ENCODE measurements at regions not wholly inside any gene's neighbourhood (a gene's known extent, or its start where the extent isn't known, plus 50 kb on each side); places are given as distances from the start of the nearest gene placed in this dataset.

- no peak for FAIRE-seq
Observed at GRCh38 chr10:109475711-109476421, 447.4 kb downstream of the XPNPEP1 start.

- FAIRE-seq = no peak
Observed at GRCh38 chr10:109474812-109475211, 448.5 kb downstream of the XPNPEP1 start.

GRCh38 chr10:109474261-109474660 lies 449.1 kb downstream of the XPNPEP1 start:
- no peak for FAIRE-seq

DNA sequence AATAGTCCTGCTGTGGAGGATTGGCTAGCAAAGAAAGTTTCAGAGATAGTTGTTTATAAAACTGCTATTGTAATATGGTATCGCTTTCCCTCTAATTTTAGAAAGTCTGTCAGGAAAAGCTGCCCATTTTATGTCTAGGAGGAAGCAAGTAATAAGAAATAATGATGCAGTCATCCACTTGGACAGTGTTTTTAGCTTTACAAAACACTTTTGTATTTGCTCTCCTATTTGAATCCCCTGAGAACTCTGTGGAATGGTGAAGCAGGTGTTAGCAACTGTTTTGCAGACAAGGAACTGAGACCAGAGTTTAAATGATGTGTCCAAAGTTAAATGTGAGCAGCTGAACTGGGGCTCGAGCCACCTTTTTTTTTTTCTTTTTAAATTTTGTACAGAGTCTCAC lies 455.8 kb downstream of the XPNPEP1 start:
- FAIRE-seq = no peak

DNA sequence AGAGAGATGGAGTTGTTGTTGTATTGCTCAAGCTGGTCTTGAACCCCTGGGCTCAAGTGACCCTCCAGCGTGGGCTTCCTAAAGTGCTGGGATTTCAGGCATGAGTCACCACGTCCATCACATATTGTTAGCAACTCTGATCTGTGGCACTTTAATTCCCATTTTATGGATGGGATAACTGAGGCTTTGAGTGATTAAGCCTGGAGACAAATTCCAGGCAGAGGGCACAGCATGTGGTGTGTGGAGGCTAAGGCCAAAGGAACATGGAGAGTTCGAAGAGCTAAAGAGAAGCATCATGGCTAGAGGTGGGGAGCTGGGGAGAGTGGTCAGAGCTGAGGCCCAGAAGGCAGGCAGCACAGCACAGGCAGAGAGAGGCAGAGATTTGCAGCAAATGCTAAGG lies 458.4 kb downstream of the XPNPEP1 start:
- no peak for FAIRE-seq

GRCh38 chr10:109457302-109457638 lies 466.0 kb downstream of the XPNPEP1 start:
- FAIRE-seq = no peak

DNA sequence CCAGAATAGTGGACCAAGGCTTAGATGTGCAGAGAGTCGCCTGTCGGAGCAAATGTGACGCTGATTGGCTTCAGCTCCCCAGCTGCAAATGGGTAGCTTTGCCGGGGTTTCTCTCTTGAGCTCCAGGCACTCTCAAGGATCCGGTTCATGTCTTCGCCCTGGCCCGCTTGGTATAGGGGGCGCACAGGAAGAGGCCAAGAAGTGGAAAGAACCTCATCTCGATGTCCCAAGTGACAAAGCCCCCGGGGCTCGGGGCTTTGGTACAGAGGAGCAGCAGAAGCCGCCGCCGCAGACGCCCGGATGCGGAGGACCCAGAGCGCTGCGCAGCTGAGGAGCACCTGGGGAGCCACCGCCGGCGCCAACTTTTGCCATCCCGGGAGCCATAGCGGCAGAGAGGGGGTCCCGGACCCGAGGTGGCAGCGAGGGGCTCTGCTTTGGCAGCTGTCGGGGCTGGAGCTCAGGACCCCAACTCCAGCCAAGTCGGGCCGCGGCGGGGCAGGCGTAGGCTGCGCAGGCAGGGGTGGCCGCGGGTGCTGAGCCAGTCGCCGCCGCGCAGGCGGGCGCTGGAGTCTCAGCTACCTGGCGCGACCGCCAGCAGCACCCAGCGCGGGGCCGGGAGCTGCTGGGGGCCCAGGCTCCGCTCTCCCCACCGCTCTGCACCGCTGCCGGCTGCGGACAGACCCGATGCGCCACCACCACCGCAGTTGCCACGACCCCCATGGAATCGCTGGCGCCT lies 466.6 kb downstream of the XPNPEP1 start:
- no peak for FAIRE-seq

- FAIRE-seq = no peak
Observed at GRCh38 chr10:109454691-109455090, 468.6 kb downstream of the XPNPEP1 start.

GRCh38 chr10:109451879-109452278 lies 471.4 kb downstream of the XPNPEP1 start:
- FAIRE-seq = no peak

DNA sequence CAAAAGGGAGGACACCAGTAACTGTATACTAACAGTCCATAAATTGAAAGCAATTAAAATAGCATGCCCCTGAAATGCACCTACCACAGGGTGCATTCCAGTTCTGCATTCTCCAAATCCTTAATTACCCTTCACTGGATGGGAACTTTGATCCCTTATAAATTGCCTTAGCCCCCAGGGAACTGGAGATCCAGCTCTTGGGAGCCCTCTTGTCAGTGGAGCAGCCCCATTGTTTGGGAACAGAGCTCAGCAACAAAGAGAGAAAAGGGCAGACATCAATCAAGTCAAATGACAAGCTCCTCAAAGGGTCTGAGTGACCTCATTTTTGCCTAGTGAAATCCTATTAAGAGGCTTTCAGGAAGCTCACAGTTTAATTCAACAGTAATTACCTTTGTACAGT lies 472.6 kb downstream of the XPNPEP1 start:
- no peak for FAIRE-seq

GRCh38 chr10:109433434-109433833 lies 489.9 kb downstream of the XPNPEP1 start:
- FAIRE-seq = no peak

GRCh38 chr10:109432281-109432680 lies 491.0 kb downstream of the XPNPEP1 start:
- FAIRE-seq = no peak

DNA sequence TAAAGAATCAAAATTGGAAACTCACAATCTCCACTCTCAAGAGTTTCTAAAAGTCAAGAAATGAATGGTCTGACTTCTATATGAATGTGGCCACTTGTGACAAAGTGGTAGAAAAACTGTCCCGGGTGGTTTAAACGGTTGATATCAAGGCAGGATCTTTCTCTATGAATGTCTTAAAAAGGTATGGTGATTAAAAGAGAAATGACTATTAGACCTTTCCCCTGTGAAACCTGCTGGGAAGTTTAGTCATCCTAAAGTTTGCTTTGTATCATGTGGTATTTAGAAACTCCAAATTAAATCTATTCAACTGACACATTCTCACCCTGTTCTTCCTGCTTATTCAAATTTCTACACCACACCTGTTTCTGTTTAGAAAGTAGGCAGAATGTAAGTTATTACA lies 492.5 kb downstream of the XPNPEP1 start:
- FAIRE-seq = no peak

- FAIRE-seq = no peak
Observed at GRCh38 chr10:109430043-109430760, 493.1 kb downstream of the XPNPEP1 start.

DNA sequence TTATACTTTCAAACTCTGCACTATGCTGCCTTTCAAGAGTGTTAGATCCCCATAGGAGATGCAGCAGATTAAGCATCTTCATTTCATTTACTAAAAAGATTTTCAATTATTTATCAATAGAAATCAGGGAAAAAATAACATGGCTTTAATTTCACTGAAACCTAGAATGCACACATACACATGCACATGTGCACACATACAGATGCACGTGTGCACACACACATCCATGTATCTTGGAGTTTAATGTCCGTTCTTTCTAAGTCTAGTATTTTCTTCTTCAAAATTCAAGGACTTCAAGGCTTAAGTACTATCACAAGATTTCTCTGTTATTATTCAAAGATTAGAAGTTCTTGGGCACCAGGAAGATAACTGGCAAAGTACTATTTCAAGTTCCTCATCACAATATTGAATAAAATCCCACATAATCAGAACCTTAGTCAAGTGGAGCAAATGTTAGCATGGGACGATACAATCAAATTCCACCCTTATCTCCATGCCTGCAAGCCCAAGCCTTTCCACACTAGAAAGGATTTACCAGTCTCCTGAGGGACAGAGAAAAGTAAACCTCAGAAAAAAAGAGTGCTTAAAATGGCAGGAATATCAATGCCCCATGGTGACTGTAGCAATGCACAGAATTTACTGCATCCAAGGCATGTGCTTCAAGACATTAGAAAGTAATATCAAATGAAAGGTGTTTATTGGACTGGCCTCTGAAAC lies 494.4 kb downstream of the XPNPEP1 start:
- no peak for FAIRE-seq

DNA sequence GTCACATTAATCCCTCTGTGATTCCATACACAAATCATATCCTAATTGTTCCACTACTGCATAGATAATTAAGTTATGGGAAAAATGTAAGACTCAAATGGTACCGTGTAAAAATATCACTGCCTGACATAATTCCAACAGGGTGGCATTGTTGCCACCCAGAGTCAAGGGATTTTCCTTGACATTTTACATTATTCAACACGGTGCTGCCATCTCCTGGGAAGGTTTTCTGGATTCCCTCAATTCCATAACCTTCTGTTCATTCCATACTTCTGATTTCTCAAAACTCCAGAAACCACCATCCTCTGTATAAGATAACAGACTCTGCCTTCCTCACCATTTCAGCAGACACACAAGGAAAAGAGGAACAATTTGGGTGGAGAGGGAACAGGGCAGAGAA lies 495.9 kb downstream of the XPNPEP1 start:
- FAIRE-seq = no peak

GRCh38 chr10:109426987-109427386 lies 496.3 kb downstream of the XPNPEP1 start:
- no peak for FAIRE-seq

DNA sequence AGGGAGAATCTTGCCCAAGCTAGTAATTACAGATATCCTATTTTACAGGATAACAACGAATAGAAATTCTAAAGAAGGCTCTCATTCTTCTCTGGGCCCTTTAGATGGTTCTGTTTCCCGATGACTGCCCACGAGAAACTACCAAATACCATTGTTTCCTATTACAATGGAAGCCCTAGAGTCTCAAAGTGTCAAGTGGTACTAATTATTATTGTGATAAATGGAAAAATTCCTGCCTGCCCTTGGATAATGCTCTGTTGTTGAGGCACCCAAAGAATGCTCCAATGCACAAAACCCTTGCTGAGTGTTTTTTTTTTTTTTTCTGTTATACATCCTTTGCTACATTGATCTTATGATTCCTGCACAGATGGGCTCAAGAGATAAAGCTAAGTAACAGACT lies 504.5 kb downstream of the XPNPEP1 start:
- no peak for FAIRE-seq

GRCh38 chr10:109417803-109418202 lies 505.5 kb downstream of the XPNPEP1 start:
- FAIRE-seq = no peak

- FAIRE-seq = no peak
Observed at GRCh38 chr10:109412353-109412752, 511.0 kb downstream of the XPNPEP1 start.

DNA sequence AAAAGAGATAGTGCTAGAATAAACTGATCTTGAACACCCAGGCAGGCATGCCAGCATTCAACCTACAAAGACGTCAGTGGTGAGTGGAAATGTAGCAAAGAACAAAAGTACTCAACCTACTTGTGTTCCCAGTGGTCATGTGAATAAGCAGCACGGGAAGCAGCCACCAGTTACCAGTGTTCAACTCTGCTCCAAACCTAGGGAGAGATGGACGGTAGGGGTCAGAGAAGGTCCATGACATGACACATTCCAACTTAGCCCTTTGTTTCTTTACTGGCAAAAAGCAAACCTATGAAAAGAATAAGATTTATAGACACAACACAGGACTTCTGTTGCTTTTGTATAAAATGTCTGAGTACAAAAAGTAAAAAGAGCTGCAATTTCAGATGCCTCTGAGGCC lies 511.4 kb downstream of the XPNPEP1 start:
- no peak for FAIRE-seq

DNA sequence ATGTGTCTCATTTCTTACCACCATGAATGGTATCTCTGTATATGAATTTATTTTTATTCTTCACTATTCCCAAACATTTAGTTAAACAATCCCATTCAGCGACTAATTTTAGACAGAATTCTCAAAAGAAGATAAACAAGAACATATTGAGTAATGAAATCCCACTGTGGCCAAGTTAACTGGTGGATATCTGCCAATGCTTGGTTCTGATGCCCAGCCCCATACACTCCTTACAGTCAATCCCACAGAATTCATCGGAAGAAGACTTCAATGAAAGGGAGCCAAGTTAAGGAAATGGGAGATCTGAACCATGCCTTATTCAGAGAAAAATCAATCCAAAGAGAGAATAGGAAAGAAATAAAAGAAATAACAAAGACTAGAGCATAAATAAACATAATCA lies 518.0 kb downstream of the XPNPEP1 start:
- no peak for FAIRE-seq

DNA sequence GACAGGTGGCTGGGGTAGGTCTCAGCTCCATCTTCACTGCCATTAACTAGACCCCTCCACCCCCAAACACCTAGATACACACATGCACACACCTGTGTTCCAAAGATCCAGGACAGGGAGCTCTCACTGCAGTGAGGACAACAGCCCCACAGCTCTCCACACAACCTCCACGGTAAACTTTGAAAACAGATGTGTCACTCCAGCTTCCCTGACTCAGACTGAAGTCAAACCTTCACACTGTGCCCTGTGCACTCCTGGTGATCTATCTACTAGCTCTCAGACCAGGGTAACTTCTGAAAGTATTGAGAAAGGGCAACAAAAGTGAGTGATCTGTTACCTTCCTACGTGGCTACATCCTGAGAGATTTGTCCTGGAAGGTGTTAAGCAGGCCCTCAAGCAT lies 519.8 kb downstream of the XPNPEP1 start:
- FAIRE-seq = no peak

Measured in colon (tissue), 2 donors.